GM06990 (cell line): ENCODE measurements at regions not wholly inside any gene's neighbourhood (a gene's known extent, or its start where the extent isn't known, plus 50 kb on each side); places are given as distances from the start of the nearest gene placed in this dataset.

Source experiments
- DNase-seq: peaks from one replicate; pipeline ENCODE4 v3.0.0-alpha.2; 2011; ENCODE audit not compliant: insufficient read length; ENCODE audit errors: extremely low read depth
- H3K27me3 ChIP-seq: replicated peaks from 2 replicates; pipeline ENCODE4 v1.6.0; 2011; ENCODE audit warnings: low read length; ENCODE audit not compliant: control insufficient read depth, insufficient read depth
- H3K36me3 ChIP-seq: 2 replicates; pipeline ENCODE4 v1.5.1; 2011; ENCODE audit warnings: low read length; ENCODE audit not compliant: control insufficient read depth, insufficient read depth
- H3K4me3 ChIP-seq: replicated peaks from 2 replicates; pipeline ENCODE4 v1.5.1; 2011; ENCODE audit warnings: low read depth, mild to moderate bottlenecking, control low read depth, low read length
- TF ChIP-seq, protein P1 (sequence below): IDR thresholded peaks from 2 replicates; pipeline ENCODE4 v1.5.1; 2011; ENCODE audit warnings: low read length, control low read depth, mild to moderate bottlenecking, inconsistent platforms; ENCODE audit not compliant: insufficient read depth, poor library complexity, severe bottlenecking

DNA sequence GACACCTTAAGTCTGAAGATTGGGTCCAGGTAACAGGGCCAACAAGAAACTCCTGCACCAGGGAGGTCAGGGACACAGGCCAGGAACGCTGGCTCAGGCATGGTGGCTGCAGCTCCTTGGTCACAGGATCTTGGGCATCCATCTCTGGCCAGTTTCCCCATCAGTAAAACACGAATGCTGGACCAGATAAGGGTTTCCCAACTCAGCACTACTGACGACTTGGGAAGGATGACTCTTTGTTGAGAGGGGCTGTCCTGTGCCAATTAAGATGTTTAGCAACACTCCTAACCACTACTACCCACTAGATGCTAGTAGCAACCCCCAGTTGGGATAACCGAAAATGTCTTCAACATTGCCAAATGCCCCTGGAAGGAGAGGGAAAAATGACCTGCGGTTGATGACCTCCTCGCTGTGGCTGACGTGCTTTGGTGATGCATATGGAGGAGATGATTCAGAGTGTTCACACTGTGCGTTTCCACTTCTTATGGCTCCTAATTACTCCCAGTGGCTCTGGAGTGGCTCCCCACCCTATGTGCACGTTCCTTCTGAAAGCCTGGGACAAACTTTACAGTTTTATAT is 261.9 kb downstream of the CDH26 start:
- TF ChIP-seq, protein P1, sequence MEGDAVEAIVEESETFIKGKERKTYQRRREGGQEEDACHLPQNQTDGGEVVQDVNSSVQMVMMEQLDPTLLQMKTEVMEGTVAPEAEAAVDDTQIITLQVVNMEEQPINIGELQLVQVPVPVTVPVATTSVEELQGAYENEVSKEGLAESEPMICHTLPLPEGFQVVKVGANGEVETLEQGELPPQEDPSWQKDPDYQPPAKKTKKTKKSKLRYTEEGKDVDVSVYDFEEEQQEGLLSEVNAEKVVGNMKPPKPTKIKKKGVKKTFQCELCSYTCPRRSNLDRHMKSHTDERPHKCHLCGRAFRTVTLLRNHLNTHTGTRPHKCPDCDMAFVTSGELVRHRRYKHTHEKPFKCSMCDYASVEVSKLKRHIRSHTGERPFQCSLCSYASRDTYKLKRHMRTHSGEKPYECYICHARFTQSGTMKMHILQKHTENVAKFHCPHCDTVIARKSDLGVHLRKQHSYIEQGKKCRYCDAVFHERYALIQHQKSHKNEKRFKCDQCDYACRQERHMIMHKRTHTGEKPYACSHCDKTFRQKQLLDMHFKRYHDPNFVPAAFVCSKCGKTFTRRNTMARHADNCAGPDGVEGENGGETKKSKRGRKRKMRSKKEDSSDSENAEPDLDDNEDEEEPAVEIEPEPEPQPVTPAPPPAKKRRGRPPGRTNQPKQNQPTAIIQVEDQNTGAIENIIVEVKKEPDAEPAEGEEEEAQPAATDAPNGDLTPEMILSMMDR: no peak
- no peaks in the 10 kb centered on the region for H3K36me3 ChIP-seq
- H3K27me3 ChIP-seq: no peaks in the 10 kb centered on the region
- H3K4me3 ChIP-seq: no peak overlapping the region
- no peak for DNase-seq

DNA sequence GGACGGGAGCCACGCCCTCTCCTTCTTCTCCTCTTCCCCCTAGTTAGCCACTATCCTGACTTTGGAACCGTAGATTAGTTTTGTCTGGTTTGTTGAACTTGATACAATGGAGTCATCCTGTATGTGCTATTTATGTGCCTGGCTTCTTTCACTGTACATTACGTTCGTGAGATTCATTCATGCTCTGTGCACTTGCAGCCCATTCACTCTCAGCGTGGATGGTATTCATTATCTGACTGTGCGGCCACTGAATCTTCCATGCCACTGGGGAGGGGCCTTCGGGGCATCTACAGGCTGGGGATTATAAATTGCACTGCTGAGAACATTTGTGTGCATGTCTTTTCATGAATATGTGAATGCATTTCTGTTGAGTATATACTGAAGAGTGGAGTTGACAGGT is 262.5 kb downstream of the CDH26 start:
- DNase-seq: no peak
- TF ChIP-seq, protein P1: no peak
- no peak overlapping the region for H3K4me3 ChIP-seq
- H3K27me3 ChIP-seq: no peaks in the 10 kb centered on the region
- H3K36me3 ChIP-seq: no peaks in the 10 kb centered on the region

DNA sequence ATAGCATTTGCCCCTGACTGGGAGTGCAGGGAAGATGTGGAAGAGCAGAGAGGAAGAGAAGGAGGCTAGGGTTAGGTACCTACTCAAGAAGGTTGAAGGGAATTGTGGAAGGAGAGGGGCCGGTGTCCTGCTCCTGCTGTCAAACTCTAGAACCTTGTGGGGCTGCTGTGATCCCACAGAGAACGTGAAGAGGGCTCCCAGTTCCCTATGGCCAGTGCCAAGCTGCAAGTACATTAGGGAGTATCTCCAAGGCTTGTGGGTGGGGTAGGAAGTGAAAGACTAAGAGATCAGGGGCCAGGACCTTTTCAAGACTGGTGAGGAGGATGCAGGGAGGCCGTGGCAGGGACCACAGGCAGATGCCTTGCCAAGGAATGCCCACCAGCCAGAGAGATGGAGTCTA is 263.4 kb downstream of the CDH26 start:
- no peaks in the 10 kb centered on the region for H3K36me3 ChIP-seq
- H3K27me3 ChIP-seq: no peaks in the 10 kb centered on the region
- TF ChIP-seq, protein P1: no peak
- no peak overlapping the region for H3K4me3 ChIP-seq
- DNase-seq: no peak

DNA sequence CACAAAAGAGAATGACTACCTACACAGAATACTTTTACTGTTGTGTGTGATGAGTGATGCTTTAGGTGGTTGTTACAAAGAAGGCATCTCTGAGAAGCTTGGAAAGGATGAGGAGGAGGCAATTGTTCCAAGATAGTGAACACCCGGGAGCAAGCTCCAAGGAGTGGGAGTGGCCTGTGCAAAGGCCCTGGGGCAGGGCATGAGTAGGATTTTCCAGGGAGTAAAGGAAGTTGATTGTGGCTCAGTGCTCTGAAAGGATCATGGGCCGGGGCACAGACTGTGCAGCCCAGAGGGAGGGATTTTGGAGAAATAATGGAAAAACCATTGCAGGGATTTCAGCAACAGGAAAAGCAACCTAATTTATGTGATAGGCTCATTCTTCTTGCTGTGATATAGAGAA is 264.3 kb downstream of the CDH26 start:
- TF ChIP-seq, protein P1: no peak
- DNase-seq: no peak
- no peak overlapping the region for H3K4me3 ChIP-seq
- H3K27me3 ChIP-seq: no peaks in the 10 kb centered on the region
- H3K36me3 ChIP-seq: no peaks in the 10 kb centered on the region

DNA sequence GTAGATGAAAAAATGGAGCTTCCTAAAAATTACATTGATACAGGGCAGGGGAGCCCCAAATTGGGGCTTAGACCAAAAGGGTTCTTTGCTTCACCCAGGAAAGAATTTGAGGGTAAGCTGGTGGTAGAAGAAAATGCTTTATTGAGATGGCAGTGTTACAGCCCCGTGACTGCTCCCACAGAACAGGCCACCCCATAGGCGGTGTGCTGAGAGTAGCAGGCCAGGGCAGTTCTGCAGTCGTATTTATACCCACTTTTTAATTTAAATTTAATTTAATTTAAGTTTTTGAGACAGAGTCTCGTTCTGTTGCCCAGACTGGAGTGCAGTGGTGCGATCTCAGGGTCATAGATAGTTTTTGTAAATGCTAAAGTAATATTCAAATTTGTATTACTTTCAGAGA is 265.0 kb downstream of the CDH26 start:
- Histone ChIP-seq H3K4me3 (no peak overlapping the region), H3K36me3 (no peaks in the 10 kb centered on the region), H3K27me3 (no peaks in the 10 kb centered on the region)
- DNase-seq: no peak
- TF ChIP-seq, protein P1: no peak

DNA sequence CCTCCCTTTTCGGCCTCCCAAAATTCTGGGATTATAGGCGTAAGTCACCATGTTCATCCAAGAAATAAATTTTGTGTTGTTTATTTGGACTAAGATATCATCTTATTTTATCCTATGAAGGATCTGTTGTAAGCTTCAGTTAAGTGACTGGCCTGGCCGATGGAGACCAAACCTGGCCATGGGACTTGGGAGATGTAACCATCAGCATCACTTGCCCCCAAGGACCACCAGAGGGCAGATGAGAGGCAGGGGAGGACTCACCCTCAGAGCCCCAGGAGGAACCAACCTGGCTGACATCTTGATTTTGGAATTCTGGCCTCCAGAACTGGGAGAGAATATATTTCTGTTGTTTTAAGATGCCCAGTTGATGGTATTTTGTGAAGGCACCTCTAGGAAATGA is 266.7 kb downstream of the CDH26 start:
- no peak for DNase-seq
- TF ChIP-seq, protein P1: peak; percentile 31

More for the DNA sequence above, 266.7 kb downstream of the CDH26 start:
- Histone ChIP-seq H3K27me3 (no peaks in the 10 kb centered on the region), H3K4me3 (no peak overlapping the region), H3K36me3 (no peaks in the 10 kb centered on the region)
